NT2/D1 (cell line): ENCODE measurements at regions not wholly inside any gene's neighbourhood (a gene's known extent, or its start where the extent isn't known, plus 50 kb on each side); places are given as distances from the start of the nearest gene placed in this dataset.

Experiments
- SUZ12 ChIP-seq: IDR thresholded peaks from 2 replicates; pipeline ENCODE4 v1.6.1; 2011; ENCODE audit not compliant: insufficient read length, insufficient read depth; ENCODE audit errors: extremely low read depth
- YY1 ChIP-seq: IDR thresholded peaks from 2 replicates; pipeline ENCODE4 v1.6.1; 2011; ENCODE audit not compliant: insufficient read length, insufficient read depth
- ZNF274 ChIP-seq: IDR thresholded peaks from 2 replicates; pipeline ENCODE4 v1.6.1; 2011; ENCODE audit warnings: mild to moderate bottlenecking, low read depth, low read length

GRCh38 chr3:118511402-118511801 lies 523.2 kb downstream of the IGSF11 start:
- TF ChIP-seq YY1 (no peak), ZNF274 (no peak), SUZ12 (no peak)
